Testis (tissue), 2 donors: ENCODE measurements at regions not wholly inside any gene's neighbourhood (a gene's known extent, or its start where the extent isn't known, plus 50 kb on each side); places are given as distances from the start of the nearest gene placed in this dataset.

Experiments used
- DNase-seq: peaks from one replicate; pipeline ENCODE4 v3.0.0-alpha.2; 2019
- H3K27ac ChIP-seq, 2 donors: fragments of 200-600 bp; sonication (generic); one replicate each; pipeline ENCODE4 v1.5.1; 2019
- H3K27me3 ChIP-seq: fragments of 200-600 bp; sonication (generic); one replicate; pipeline ENCODE4 v1.5.1; 2019
- H3K36me3 ChIP-seq: fragments of 200-600 bp; sonication (generic); one replicate; pipeline ENCODE4 v1.5.1; 2017; ENCODE audit warnings: low read depth; ENCODE audit errors: missing control alignments
- H3K4me1 ChIP-seq: fragments of 200-600 bp; sonication (generic); one replicate; pipeline ENCODE4 v1.5.1; 2019
- H3K4me3 ChIP-seq, 2 donors: fragments of 200-600 bp; sonication (generic); one replicate each; pipeline ENCODE4 v1.5.1; 2017 to 2019
- H3K9me3 ChIP-seq: fragments of 200-600 bp; sonication (generic); one replicate; pipeline ENCODE4 v1.5.1; 2017
- POLR2A ChIP-seq: fragments of 450-650 bp; IDR thresholded peaks from one replicate; pipeline ENCODE4 v1.6.1; 2017; ENCODE audit warnings: antibody characterized with exemption, mild to moderate bottlenecking, moderate library complexity
- WGBS, 2 donors: methylation state at CpG; one replicate each; pipeline ENCODE4 v1.1.5; 2018; 5-methylcytosine and 5-hydroxymethylcytosine counted together
- intact Hi-C: fragments of 100-400 bp; cut with DNase I; formaldehyde crosslinking; loops from one replicate; pipeline ENCODE4 v1.15.1; 2023; ENCODE audit warnings: low total_unique reads
- TF ChIP-seq, protein P1 (sequence below), 3 experiments: fragments of 450-650 bp in 2 of 3; fragments of 200-600 bp in 1 of 3; sonication (generic) in 1 of 3; IDR thresholded peaks; one replicate each; pipeline ENCODE4 v1.5.1; 2016 to 2019; ENCODE audit warnings: antibody characterized with exemption in 3 of 3, mild to moderate bottlenecking in 2 of 3, moderate library complexity in 1 of 3

DNA sequence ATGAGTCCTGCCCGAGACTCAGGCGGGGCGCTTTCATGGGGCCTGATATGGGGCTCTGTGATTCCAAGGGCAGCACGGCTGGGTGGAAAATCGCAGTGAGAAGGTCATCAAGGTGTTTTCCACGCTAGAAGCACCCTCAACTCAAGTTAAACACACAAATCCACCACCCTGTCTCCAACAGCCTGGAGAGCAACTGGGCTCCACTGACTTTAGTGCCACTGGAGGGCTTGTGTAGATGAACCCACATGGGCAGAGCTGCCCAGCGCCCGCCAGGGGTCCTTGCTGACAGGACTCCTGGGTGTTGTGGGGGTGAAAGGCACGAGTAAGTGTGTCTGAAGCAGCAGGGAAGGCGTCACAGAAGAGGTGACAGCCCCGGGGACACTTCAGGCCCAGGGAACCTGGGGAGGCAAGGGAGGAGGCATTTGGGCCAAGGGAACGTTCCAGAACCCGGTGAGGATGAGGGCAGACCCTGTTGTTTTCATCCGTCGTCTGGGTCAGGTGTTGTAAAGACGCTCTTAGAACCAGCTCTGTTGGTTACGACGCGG, 51.8 kb upstream of the CTDP1 start:
- no peaks in the 10 kb centered on the region for H3K9me3 ChIP-seq
- no peak overlapping the region for H3K27ac ChIP-seq
- H3K27me3 ChIP-seq = no peaks in the 10 kb centered on the region
- no peak for TF ChIP-seq POLR2A
- TF ChIP-seq, protein P1, sequence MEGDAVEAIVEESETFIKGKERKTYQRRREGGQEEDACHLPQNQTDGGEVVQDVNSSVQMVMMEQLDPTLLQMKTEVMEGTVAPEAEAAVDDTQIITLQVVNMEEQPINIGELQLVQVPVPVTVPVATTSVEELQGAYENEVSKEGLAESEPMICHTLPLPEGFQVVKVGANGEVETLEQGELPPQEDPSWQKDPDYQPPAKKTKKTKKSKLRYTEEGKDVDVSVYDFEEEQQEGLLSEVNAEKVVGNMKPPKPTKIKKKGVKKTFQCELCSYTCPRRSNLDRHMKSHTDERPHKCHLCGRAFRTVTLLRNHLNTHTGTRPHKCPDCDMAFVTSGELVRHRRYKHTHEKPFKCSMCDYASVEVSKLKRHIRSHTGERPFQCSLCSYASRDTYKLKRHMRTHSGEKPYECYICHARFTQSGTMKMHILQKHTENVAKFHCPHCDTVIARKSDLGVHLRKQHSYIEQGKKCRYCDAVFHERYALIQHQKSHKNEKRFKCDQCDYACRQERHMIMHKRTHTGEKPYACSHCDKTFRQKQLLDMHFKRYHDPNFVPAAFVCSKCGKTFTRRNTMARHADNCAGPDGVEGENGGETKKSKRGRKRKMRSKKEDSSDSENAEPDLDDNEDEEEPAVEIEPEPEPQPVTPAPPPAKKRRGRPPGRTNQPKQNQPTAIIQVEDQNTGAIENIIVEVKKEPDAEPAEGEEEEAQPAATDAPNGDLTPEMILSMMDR (IDR thresholded peaks at IDR 0.05) = no peak
- 92 to 93% methylated on average over 19 of the region's 19 CpGs for WGBS, 2 donors
- H3K4me1 ChIP-seq = no peaks in the 10 kb centered on the region
- DNase-seq = no peak
- intact Hi-C loops = no loop called here
- no peak overlapping the region for H3K4me3 ChIP-seq
- H3K36me3 ChIP-seq = no peaks in the 10 kb centered on the region

GRCh38 chr18:79628416-79629248, 51.0 kb upstream of the CTDP1 start:
- no peak for DNase-seq
- Histone ChIP-seq H3K27me3 (no peaks in the 10 kb centered on the region), H3K4me3 (no peak overlapping the region), H3K27ac (no peak overlapping the region), H3K4me1 (no peaks in the 10 kb centered on the region), H3K36me3 (no peaks in the 10 kb centered on the region), H3K9me3 (no peaks in the 10 kb centered on the region)
- WGBS, 2 donors = 85 to 87% methylated on average over 30 to 31 of the region's 31 CpGs
- TF ChIP-seq POLR2A = no peak
- TF ChIP-seq, protein P1 (IDR thresholded peaks at IDR 0.05) = no peak
- intact Hi-C loops = no loop called here

- Histone ChIP-seq H3K27ac (no peak overlapping the region), H3K4me3 (no peak overlapping the region), H3K9me3 (no peaks in the 10 kb centered on the region), H3K36me3 (no peaks in the 10 kb centered on the region), H3K4me1 (no peaks in the 10 kb centered on the region), H3K27me3 (no peaks in the 10 kb centered on the region)
- TF ChIP-seq, protein P1 (IDR thresholded peaks at IDR 0.05) = no peak
- no peak for TF ChIP-seq POLR2A
- intact Hi-C loops = no loop called here
- no peak for DNase-seq
- 85 to 91% methylated on average over 8 to 10 of the region's 10 CpGs for WGBS, 2 donors
Observed at GRCh38 chr18:79629249-79629558, 50.4 kb upstream of the CTDP1 start.

DNA sequence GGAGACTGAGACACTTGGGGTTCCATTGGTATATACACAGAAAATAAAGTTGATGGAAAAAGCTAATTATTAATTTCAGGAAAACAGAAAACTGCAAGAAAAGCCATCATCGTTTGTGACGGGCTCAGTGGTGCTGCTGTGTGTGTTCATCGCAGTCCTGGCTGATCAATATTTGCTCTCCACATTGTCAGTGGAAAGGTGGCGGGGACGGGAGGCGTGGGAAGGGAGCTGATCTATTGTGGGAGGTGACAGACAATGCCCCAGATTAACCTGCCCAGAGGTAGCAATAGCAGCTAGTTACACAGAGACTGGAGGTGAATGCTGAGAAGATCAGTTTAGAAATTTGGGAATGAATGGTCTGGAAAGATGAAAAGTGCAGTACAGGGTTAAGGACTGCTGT, 50.0 kb upstream of the CTDP1 start:
- DNase-seq = no peak
- Histone ChIP-seq H3K4me3 (no peak overlapping the region), H3K27ac (no peak overlapping the region), H3K27me3 (no peaks in the 10 kb centered on the region), H3K36me3 (no peaks in the 10 kb centered on the region), H3K4me1 (no peaks in the 10 kb centered on the region), H3K9me3 (no peaks in the 10 kb centered on the region)
- TF ChIP-seq POLR2A = no peak
- TF ChIP-seq, protein P1 (IDR thresholded peaks at IDR 0.05) = no peak
- intact Hi-C loops = no loop called here
- 87 to 91% methylated on average over 6 of the region's 6 CpGs for WGBS, 2 donors
